Keratinocyte (primary cell): ENCODE measurements at regions not wholly inside any gene's neighbourhood (a gene's known extent, or its start where the extent isn't known, plus 50 kb on each side); places are given as distances from the start of the nearest gene placed in this dataset.
"Not testable (repeated sequence)": the region's sequence is repeated elsewhere in the genome, so short reads cannot be mapped to it uniquely, and the experiment has no call there.

Experiments used
- DNase-seq: peaks from one replicate; pipeline ENCODE4 v3.0.0-alpha.2; 2011; ENCODE audit warnings: low read depth, missing footprints, low spot score
- FAIRE-seq: peaks from 2 replicates; lab custom pipeline; 2011; peaks lifted over from hg19 to GRCh38; lab: Jason Lieb, UNC
- H2AFZ ChIP-seq: 2 replicates; pipeline ENCODE4 v1.6.0; 2012; ENCODE audit warnings: low read length, control low read depth, inconsistent platforms; ENCODE audit not compliant: control insufficient read depth
- H3K27ac ChIP-seq: 2 replicates; pipeline ENCODE4 v1.5.1; 2011; ENCODE audit warnings: low read length; ENCODE audit not compliant: control insufficient read depth, insufficient read depth
- H3K27me3 ChIP-seq: 3 replicates; pipeline ENCODE4 v1.6.0; 2011; ENCODE audit warnings: low read length; ENCODE audit not compliant: control insufficient read depth, insufficient read depth; ENCODE audit errors: extremely low read depth
- H3K36me3 ChIP-seq, 2 experiments: 2 replicates in 1 of 2; 3 replicates in 1 of 2; pipeline ENCODE4 v1.5.1; 2011; ENCODE audit warnings: low read length in 2 of 2, mild to moderate bottlenecking in 1 of 2; ENCODE audit not compliant: control insufficient read depth in 2 of 2, insufficient read depth in 2 of 2; ENCODE audit errors: extremely low read depth in 1 of 2
- H3K4me1 ChIP-seq: 3 replicates; pipeline ENCODE4 v1.5.1; 2011; ENCODE audit warnings: low read length; ENCODE audit not compliant: control insufficient read depth, insufficient read depth; ENCODE audit errors: extremely low read depth
- H3K4me2 ChIP-seq: 3 replicates; pipeline ENCODE4 v1.6.0; 2011; ENCODE audit warnings: low read depth, low read length; ENCODE audit not compliant: control insufficient read depth, insufficient read depth; ENCODE audit errors: extremely low read depth
- H3K4me3 ChIP-seq, 3 experiments: fragments of 200-600 bp in 1 of 3; sonication (generic) in 1 of 3; 2 replicates in 2 of 3; 3 replicates in 1 of 3; pipeline ENCODE4 v1.5.1; 2011 to 2016; ENCODE audit warnings: low read length in 3 of 3, mild to moderate bottlenecking in 3 of 3, control low read depth in 2 of 3, inconsistent platforms in 1 of 3, low read depth in 1 of 3, mixed read lengths in 1 of 3, mixed run types in 1 of 3, moderate library complexity in 1 of 3; ENCODE audit not compliant: control insufficient read depth in 2 of 3, insufficient read depth in 2 of 3; ENCODE audit errors: extremely low read depth in 1 of 3
- H3K79me2 ChIP-seq: 2 replicates; pipeline ENCODE4 v1.6.0; 2012; ENCODE audit warnings: low read length; ENCODE audit not compliant: control insufficient read depth, insufficient read depth
- H3K9ac ChIP-seq: 3 replicates; pipeline ENCODE4 v1.6.0; 2011; ENCODE audit warnings: low read length; ENCODE audit not compliant: control insufficient read depth, insufficient read depth; ENCODE audit errors: extremely low read depth
- H3K9me1 ChIP-seq: 3 replicates; pipeline ENCODE4 v1.6.0; 2011; ENCODE audit warnings: low read length; ENCODE audit not compliant: control insufficient read depth, insufficient read depth; ENCODE audit errors: extremely low read depth
- H3K9me3 ChIP-seq: 2 replicates; pipeline ENCODE4 v1.5.1; 2012; ENCODE audit warnings: low read depth, low read length; ENCODE audit not compliant: control insufficient read depth
- H4K20me1 ChIP-seq: 3 replicates; pipeline ENCODE4 v1.6.0; 2011; ENCODE audit warnings: low read length; ENCODE audit not compliant: control insufficient read depth, insufficient read depth; ENCODE audit errors: extremely low read depth
- EZH2 ChIP-seq: IDR thresholded peaks from one replicate; pipeline ENCODE4 v1.6.1; 2012; ENCODE audit warnings: inconsistent platforms, mild to moderate bottlenecking, low read length, moderate library complexity
- dilution Hi-C: fragments of 300-500 bp; cut with MboI; formaldehyde crosslinking; loops from one replicate; pipeline ENCODE4 v1.7.0; 2020; ENCODE audit warnings: low sequenced_read_pairs; ENCODE audit not compliant: extremely low pct_ligation_motif_present
- TF ChIP-seq, protein P1 (sequence below), 3 experiments: IDR thresholded peaks in 1 of 3; conservative IDR thresholded peaks in 1 of 3; optimal IDR thresholded peaks in 1 of 3; 2 replicates in 2 of 3; 3 replicates in 1 of 3; pipeline versions ENCODE3 to v1.5.1; 2011; ENCODE audit warnings: low read length in 3 of 3, mild to moderate bottlenecking in 3 of 3, moderate library complexity in 2 of 3, control low read depth in 1 of 3, inconsistent platforms in 1 of 3; ENCODE audit not compliant: insufficient read depth in 2 of 3; ENCODE audit errors: extremely low read depth in 1 of 3

DNA sequence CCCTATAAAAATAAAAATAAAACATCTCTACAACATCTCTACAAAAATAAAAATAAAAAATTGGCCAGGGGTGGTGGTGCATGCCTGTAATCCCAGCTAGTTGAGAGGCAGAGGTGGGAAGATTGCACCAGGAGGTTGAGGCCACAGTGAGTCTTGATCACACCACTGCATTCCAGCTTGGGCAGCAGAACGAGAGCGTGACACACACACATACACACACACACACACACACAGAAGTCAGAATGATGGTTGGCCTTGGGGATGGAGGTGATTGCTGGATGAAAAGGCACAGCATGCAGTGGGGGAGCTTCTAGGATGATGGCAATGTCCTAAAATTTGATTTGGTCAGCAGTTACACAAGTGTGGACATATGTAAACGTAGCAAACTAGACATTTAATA, 69.7 kb upstream of the SOD1 start:
- DNase-seq (no peak), FAIRE-seq (no peak)
- TF ChIP-seq, protein P1, sequence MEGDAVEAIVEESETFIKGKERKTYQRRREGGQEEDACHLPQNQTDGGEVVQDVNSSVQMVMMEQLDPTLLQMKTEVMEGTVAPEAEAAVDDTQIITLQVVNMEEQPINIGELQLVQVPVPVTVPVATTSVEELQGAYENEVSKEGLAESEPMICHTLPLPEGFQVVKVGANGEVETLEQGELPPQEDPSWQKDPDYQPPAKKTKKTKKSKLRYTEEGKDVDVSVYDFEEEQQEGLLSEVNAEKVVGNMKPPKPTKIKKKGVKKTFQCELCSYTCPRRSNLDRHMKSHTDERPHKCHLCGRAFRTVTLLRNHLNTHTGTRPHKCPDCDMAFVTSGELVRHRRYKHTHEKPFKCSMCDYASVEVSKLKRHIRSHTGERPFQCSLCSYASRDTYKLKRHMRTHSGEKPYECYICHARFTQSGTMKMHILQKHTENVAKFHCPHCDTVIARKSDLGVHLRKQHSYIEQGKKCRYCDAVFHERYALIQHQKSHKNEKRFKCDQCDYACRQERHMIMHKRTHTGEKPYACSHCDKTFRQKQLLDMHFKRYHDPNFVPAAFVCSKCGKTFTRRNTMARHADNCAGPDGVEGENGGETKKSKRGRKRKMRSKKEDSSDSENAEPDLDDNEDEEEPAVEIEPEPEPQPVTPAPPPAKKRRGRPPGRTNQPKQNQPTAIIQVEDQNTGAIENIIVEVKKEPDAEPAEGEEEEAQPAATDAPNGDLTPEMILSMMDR (optimal IDR thresholded peaks at IDR 0.05 in 1 of 3, IDR thresholded peaks at IDR 0.05 in 1 of 3, conservative IDR thresholded peaks at IDR 0.05 in 1 of 3; ENCODE audit: extremely low read depth in 1 of 3, insufficient read depth in 2 of 3, low read length in 3 of 3) = no peak
- TF ChIP-seq EZH2 = no peak
- Histone ChIP-seq H3K4me1 (no peaks in the 10 kb centered on the region), H3K9ac (no peak overlapping the region), H3K27ac (no peak overlapping the region), H3K9me3 (no peaks in the 10 kb centered on the region), H3K4me3 (no peak overlapping the region), H3K79me2 (no peaks in the 10 kb centered on the region), H4K20me1 (no peaks in the 10 kb centered on the region), H2AFZ (no peak overlapping the region), H3K9me1 (no peaks in the 10 kb centered on the region), H3K27me3 (peaks cover 2% of the 10 kb centered on the region), H3K4me2 (no peak overlapping the region), H3K36me3 (no peaks in the 10 kb centered on the region)
- dilution Hi-C loops = no loop called here

DNA sequence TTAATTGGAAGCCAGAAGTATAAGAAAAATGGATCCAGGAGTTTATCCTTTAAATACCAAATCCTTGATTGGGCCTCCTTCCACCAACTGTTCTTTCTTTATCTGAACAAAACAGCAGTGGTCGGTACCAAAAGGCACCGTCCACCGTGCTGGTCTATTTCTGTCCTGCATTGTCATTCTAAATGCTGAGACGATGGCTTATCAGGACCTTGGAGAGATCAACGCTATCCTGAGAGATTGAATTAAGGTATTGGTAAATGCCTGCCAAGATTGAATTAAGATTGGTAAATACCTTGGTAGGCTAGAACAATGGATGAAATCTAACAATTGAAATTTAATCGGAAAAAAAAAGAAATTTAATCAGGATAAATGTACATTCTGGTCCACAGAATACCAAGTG, 73.4 kb upstream of the SOD1 start:
- DNase-seq = no peak
- FAIRE-seq = no peak
- dilution Hi-C loops = no loop called here

DNA sequence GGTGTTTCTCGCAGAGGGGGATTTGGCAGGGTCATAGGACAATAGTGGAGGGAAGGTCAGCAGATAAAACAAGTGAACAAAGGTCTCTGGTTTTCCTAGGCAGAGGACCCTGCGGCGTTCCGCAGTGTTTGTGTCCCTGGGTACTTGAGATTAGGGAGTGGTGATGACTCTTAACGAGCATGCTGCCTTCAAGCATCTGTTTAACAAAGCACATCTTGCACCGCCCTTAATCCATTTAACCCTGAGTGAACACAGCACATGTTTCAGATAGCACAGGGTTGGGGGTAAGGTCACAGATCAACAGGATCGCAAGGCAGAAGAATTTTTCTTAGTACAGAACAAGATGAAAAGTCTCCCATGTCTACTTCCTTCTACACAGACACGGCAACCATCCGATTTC, 75.6 kb upstream of the SOD1 start:
- H3K9me3 ChIP-seq, H3K4me1 ChIP-seq, DNase-seq, H3K27ac ChIP-seq, H3K4me3 ChIP-seq, H3K9me1 ChIP-seq, dilution Hi-C loops, H3K27me3 ChIP-seq, H2AFZ ChIP-seq, H3K9ac ChIP-seq, H3K4me2 ChIP-seq, H3K36me3 ChIP-seq, FAIRE-seq, H4K20me1 ChIP-seq, H3K79me2 ChIP-seq: not testable (repeated sequence)

More for the DNA sequence above, 73.4 kb upstream of the SOD1 start:
- Histone ChIP-seq H3K9ac (no peak overlapping the region), H3K36me3 (no peaks in the 10 kb centered on the region), H3K9me1 (no peaks in the 10 kb centered on the region), H3K4me3 (no peak overlapping the region), H3K4me1 (no peaks in the 10 kb centered on the region), H2AFZ (no peak overlapping the region), H3K9me3 (no peaks in the 10 kb centered on the region), H3K4me2 (no peak overlapping the region), H3K27ac (no peak overlapping the region), H3K79me2 (no peaks in the 10 kb centered on the region), H3K27me3 (no peaks in the 10 kb centered on the region), H4K20me1 (no peaks in the 10 kb centered on the region)
- TF ChIP-seq EZH2 = no peak
